A673 (cell line): ENCODE measurements at regions not wholly inside any gene's neighbourhood (a gene's known extent, or its start where the extent isn't known, plus 50 kb on each side); places are given as distances from the start of the nearest gene placed in this dataset.

Experiments used
- BruUV-seq: library from RNA; stranded (reverse); fragments of 400-500 nt; replicated peaks from 2 replicates; lab custom pipeline; 2021; lab: Mats Ljungman, UMichigan
- CTCF ChIA-PET: fragments of 300-600 bp; sonication (Branson Sonifier 250); formaldehyde crosslinking; loops from one replicate; lab custom pipeline; 2022; ENCODE audit warnings: antibody characterized with exemption; lab: Charles Lee
- POLR2A ChIA-PET: fragments of 300-600 bp; sonication (Branson Sonifier 250); formaldehyde crosslinking; loops from one replicate; lab custom pipeline; 2022; ENCODE audit warnings: antibody characterized with exemption; ENCODE audit not compliant: low non-redundant PET; lab: Charles Lee
- DNase-seq: peaks from one replicate; pipeline ENCODE4 v3.0.0-alpha.2; 2015; ENCODE audit warnings: low spot score
- H3K27ac ChIP-seq: fragments of 200-600 bp; sonication (generic); 2 replicates; pipeline ENCODE4 v1.5.1; 2016; ENCODE audit warnings: mixed run types, low read depth, mild to moderate bottlenecking, mixed read lengths, antibody characterized with exemption, low read length; ENCODE audit not compliant: poor library complexity, severe bottlenecking
- H3K27me3 ChIP-seq: fragments of 200-600 bp; sonication (generic); replicated peaks from 2 replicates; pipeline ENCODE4 v1.6.1; 2017; ENCODE audit warnings: mixed run types, low read depth, mild to moderate bottlenecking, mixed read lengths, antibody characterized with exemption, low read length; ENCODE audit not compliant: insufficient read depth, poor library complexity
- H3K36me3 ChIP-seq: fragments of 200-600 bp; sonication (generic); 2 replicates; pipeline ENCODE4 v1.6.1; 2016; ENCODE audit warnings: mixed run types, mild to moderate bottlenecking, mixed read lengths, antibody characterized with exemption, low read length; ENCODE audit not compliant: insufficient read depth, poor library complexity, severe bottlenecking
- H3K4me1 ChIP-seq: fragments of 200-600 bp; sonication (generic); 2 replicates; pipeline ENCODE4 v1.6.1; 2017; ENCODE audit warnings: mixed run types, mild to moderate bottlenecking, mixed read lengths, antibody characterized with exemption, low read length; ENCODE audit not compliant: insufficient read depth, poor library complexity, severe bottlenecking
- H3K4me3 ChIP-seq: fragments of 200-600 bp; sonication (generic); 2 replicates; pipeline ENCODE4 v1.5.1; 2016; ENCODE audit warnings: low read depth, mixed run types, mild to moderate bottlenecking, mixed read lengths, low read length; ENCODE audit not compliant: poor library complexity, severe bottlenecking
- H3K9me3 ChIP-seq: fragments of 200-600 bp; sonication (generic); 2 replicates; pipeline ENCODE4 v1.6.1; 2016; ENCODE audit warnings: mixed run types, low read depth, mild to moderate bottlenecking, mixed read lengths, antibody characterized with exemption, low read length; ENCODE audit not compliant: poor library complexity, severe bottlenecking
- EZH2 ChIP-seq: fragments of 200-600 bp; sonication (generic); IDR thresholded peaks from 2 replicates; pipeline ENCODE4 v1.6.1; 2017; ENCODE audit warnings: borderline replicate concordance, low read depth, mild to moderate bottlenecking, mixed read lengths, antibody characterized with exemption, low read length; ENCODE audit not compliant: poor library complexity, severe bottlenecking
- intact Hi-C: fragments of 100-400 bp; cut with micrococcal nuclease; formaldehyde crosslinking; loops from one replicate; pipeline ENCODE4 v1.10.0; 2022; ENCODE audit not compliant: unreplicated experiment
- TF ChIP-seq, protein P1 (sequence below): fragments of 300-800, 200-600 bp; sonication (generic); conservative IDR thresholded peaks from 2 replicates; pipeline ENCODE4 v1.5.1; 2017; ENCODE audit warnings: low read depth, mild to moderate bottlenecking, antibody characterized with exemption, low read length, moderate library complexity, mixed read lengths

DNA sequence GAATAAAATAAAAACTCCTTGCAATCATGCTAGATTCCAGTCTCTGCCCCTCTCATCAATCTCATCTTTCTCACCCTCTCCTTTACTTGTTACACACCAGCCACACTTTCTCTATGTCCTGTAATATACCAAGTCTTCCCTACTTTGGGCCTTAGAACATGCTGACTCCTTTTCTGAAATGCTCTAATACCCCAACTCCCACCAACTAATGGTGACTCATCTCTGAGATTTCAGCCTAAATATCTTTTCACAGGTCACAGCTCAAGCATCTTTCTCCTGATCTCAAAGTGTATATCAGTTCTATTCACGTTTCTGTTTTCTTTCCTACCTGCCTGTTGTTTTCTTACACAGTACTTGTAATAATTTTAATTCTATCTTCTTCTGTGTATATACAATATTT is 378.9 kb upstream of the PRICKLE1 start:
- no peaks in the 10 kb centered on the region for H3K36me3 ChIP-seq
- H3K4me3 ChIP-seq, result no peak overlapping the region
- intact Hi-C loops, result no loop called here
- TF ChIP-seq EZH2, result no peak
- TF ChIP-seq, protein P1, sequence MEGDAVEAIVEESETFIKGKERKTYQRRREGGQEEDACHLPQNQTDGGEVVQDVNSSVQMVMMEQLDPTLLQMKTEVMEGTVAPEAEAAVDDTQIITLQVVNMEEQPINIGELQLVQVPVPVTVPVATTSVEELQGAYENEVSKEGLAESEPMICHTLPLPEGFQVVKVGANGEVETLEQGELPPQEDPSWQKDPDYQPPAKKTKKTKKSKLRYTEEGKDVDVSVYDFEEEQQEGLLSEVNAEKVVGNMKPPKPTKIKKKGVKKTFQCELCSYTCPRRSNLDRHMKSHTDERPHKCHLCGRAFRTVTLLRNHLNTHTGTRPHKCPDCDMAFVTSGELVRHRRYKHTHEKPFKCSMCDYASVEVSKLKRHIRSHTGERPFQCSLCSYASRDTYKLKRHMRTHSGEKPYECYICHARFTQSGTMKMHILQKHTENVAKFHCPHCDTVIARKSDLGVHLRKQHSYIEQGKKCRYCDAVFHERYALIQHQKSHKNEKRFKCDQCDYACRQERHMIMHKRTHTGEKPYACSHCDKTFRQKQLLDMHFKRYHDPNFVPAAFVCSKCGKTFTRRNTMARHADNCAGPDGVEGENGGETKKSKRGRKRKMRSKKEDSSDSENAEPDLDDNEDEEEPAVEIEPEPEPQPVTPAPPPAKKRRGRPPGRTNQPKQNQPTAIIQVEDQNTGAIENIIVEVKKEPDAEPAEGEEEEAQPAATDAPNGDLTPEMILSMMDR, result no peak
- POLR2A ChIA-PET, result no interaction called here
- CTCF ChIA-PET, result no interaction called here
- H3K27me3 ChIP-seq, result no peaks in the 10 kb centered on the region
- BruUV-seq, result no TSS peak
- H3K27ac ChIP-seq, result no peak overlapping the region
- no peak for DNase-seq
- H3K4me1 ChIP-seq, result no peaks in the 10 kb centered on the region
- no peaks in the 10 kb centered on the region for H3K9me3 ChIP-seq

GRCh38 chr12:42967850-42968249 is 378.3 kb upstream of the PRICKLE1 start:
- CTCF ChIA-PET, result no interaction called here
- TF ChIP-seq, protein P1, result no peak
- no peak for TF ChIP-seq EZH2

GRCh38 chr12:42963988-42964387 is 374.4 kb upstream of the PRICKLE1 start:
- BruUV-seq, result no TSS peak
- no peaks in the 10 kb centered on the region for H3K27me3 ChIP-seq
- no peaks in the 10 kb centered on the region for H3K4me1 ChIP-seq
- no peaks in the 10 kb centered on the region for H3K9me3 ChIP-seq
- ChIA-PET CTCF (no interaction called here), POLR2A (no interaction called here)
- intact Hi-C loops, result no loop called here
- no peak overlapping the region for H3K27ac ChIP-seq
- H3K4me3 ChIP-seq, result no peak overlapping the region
- TF ChIP-seq EZH2, result no peak
- TF ChIP-seq, protein P1, result no peak
- DNase-seq, result no peak
- no peaks in the 10 kb centered on the region for H3K36me3 ChIP-seq

More at GRCh38 chr12:42967850-42968249, 378.3 kb upstream of the PRICKLE1 start:
- no peak overlapping the region for H3K4me3 ChIP-seq
- no peak overlapping the region for H3K27ac ChIP-seq
- no peak for DNase-seq
- BruUV-seq, result no TSS peak
- no peaks in the 10 kb centered on the region for H3K36me3 ChIP-seq
- POLR2A ChIA-PET, result no interaction called here
- intact Hi-C loops, result no loop called here
- no peaks in the 10 kb centered on the region for H3K9me3 ChIP-seq
- H3K27me3 ChIP-seq, result no peaks in the 10 kb centered on the region
- no peaks in the 10 kb centered on the region for H3K4me1 ChIP-seq
